IMR-90 (cell line): ENCODE measurements at regions not wholly inside any gene's neighbourhood (a gene's known extent, or its start where the extent isn't known, plus 50 kb on each side); places are given as distances from the start of the nearest gene placed in this dataset.
A peak's percentile ranks its signal among the peaks of the same experiment; 100 is the strongest.

ENCODE experiments used
- ATAC-seq: fragments of 200-7000 bp; cut with Tn5 transposase; 2 replicates; pipeline ENCODE4 v1.9.1; 2020; ENCODE audit warnings: low read depth, mild to moderate bottlenecking, moderate library complexity
- BruUV-seq: library from RNA; stranded (reverse); fragments of 400-500 nt; replicated peaks from 2 replicates; lab custom pipeline; 2021; lab: Mats Ljungman, UMichigan
- CTCF ChIA-PET: fragments of 300-600 bp; formaldehyde crosslinking; extraction: SDS; loops from one replicate; lab custom pipeline; 2021; ENCODE audit warnings: antibody characterized with exemption; lab: Yijun Ruan, JAX
- POLR2A ChIA-PET: fragments of 300-600 bp; sonication (Branson Sonifier 250); formaldehyde crosslinking; loops from one replicate; lab custom pipeline; 2022; ENCODE audit warnings: antibody characterized with exemption; ENCODE audit not compliant: unreplicated experiment; lab: Charles Lee
- DNase-seq: peaks from one replicate; pipeline ENCODE4 v3.0.0; 2013
- H2AFZ ChIP-seq: replicated peaks from 2 replicates; pipeline ENCODE3; 2013; ENCODE audit warnings: low read length, mild to moderate bottlenecking; ENCODE audit not compliant: poor library complexity
- H2AK5ac ChIP-seq: 2 replicates; pipeline ENCODE4 v1.6.1; 2013; ENCODE audit warnings: low read depth, low read length, inconsistent platforms
- H2AK9ac ChIP-seq: replicated peaks from 2 replicates; pipeline ENCODE3; 2013; ENCODE audit warnings: mild to moderate bottlenecking, low read depth, low read length, moderate library complexity; ENCODE audit not compliant: poor library complexity
- H2BK120ac ChIP-seq: 2 replicates; pipeline ENCODE4 v1.6.1; 2013; ENCODE audit warnings: low read depth, low read length, inconsistent platforms
- H2BK15ac ChIP-seq: 3 replicates; pipeline ENCODE4 v1.6.1; 2013; ENCODE audit warnings: low read depth, low read length, inconsistent platforms
- H2BK20ac ChIP-seq: 2 replicates; pipeline ENCODE4 v1.6.1; 2013; ENCODE audit warnings: low read depth, mild to moderate bottlenecking, inconsistent platforms, low read length, moderate library complexity
- H2BK5ac ChIP-seq: 2 replicates; pipeline ENCODE4 v1.6.1; 2013; ENCODE audit warnings: mild to moderate bottlenecking, low read depth, low read length, inconsistent platforms; ENCODE audit not compliant: poor library complexity, severe bottlenecking
- H3K14ac ChIP-seq: replicated peaks from 2 replicates; pipeline ENCODE4 v1.6.1; 2013; ENCODE audit warnings: low read depth, low read length, inconsistent platforms
- H3K18ac ChIP-seq: 2 replicates; pipeline ENCODE4 v1.6.1; 2013; ENCODE audit warnings: low read depth, low read length, control low read depth
- H3K23ac ChIP-seq: 2 replicates; pipeline ENCODE4 v1.6.1; 2013; ENCODE audit warnings: low read depth, low read length, inconsistent platforms
- H3K27ac ChIP-seq: 2 replicates; pipeline ENCODE4 v1.5.1; 2013; ENCODE audit warnings: mild to moderate bottlenecking, control low read depth, low read length; ENCODE audit not compliant: insufficient read depth
- H3K27me3 ChIP-seq: 2 replicates; pipeline ENCODE4 v1.6.1; 2013; ENCODE audit warnings: low read length; ENCODE audit not compliant: control insufficient read depth, insufficient read depth
- H3K36me3 ChIP-seq: 2 replicates; pipeline ENCODE4 v1.6.1; 2013; ENCODE audit warnings: low read length, mixed read lengths; ENCODE audit not compliant: control insufficient read depth, insufficient read depth
- H3K4ac ChIP-seq: 2 replicates; pipeline ENCODE4 v1.6.1; 2013; ENCODE audit warnings: low read depth, low read length, inconsistent platforms
- H3K4me1 ChIP-seq: 2 replicates; pipeline ENCODE4 v1.6.1; 2013; ENCODE audit warnings: low read length, mixed read lengths; ENCODE audit not compliant: control insufficient read depth, insufficient read depth
- H3K4me2 ChIP-seq: 2 replicates; pipeline ENCODE4 v1.6.1; 2013; ENCODE audit warnings: low read depth, mild to moderate bottlenecking, control low read depth, low read length, moderate library complexity
- H3K4me3 ChIP-seq: 2 replicates; pipeline ENCODE4 v1.5.1; 2013; ENCODE audit warnings: low read depth, mild to moderate bottlenecking, control low read depth, low read length, moderate library complexity; ENCODE audit not compliant: insufficient read depth
- H3K56ac ChIP-seq: 2 replicates; pipeline ENCODE4 v1.6.1; 2013; ENCODE audit warnings: low read length, inconsistent platforms; ENCODE audit not compliant: insufficient read depth; ENCODE audit errors: extremely low read depth
- H3K79me1 ChIP-seq, 2 experiments: 2 replicates each; pipeline ENCODE4 v1.6.1; 2013; ENCODE audit warnings: low read length in 2 of 2, inconsistent platforms in 1 of 2, low read depth in 1 of 2
- H3K9ac ChIP-seq: 2 replicates; pipeline ENCODE4 v1.6.1; 2013; ENCODE audit warnings: low read depth, low read length, control low read depth
- H3K9me1 ChIP-seq: 2 replicates; pipeline ENCODE4 v1.6.1; 2013; ENCODE audit warnings: low read length, inconsistent platforms; ENCODE audit not compliant: insufficient read depth
- H3K9me3 ChIP-seq: 2 replicates; pipeline ENCODE4 v1.6.1; 2013; ENCODE audit warnings: low read length; ENCODE audit not compliant: control insufficient read depth, insufficient read depth
- H4K20me1 ChIP-seq: 2 replicates; pipeline ENCODE4 v1.6.1; 2013; ENCODE audit warnings: low read length, inconsistent platforms; ENCODE audit not compliant: insufficient read depth
- H4K5ac ChIP-seq: 2 replicates; pipeline ENCODE4 v1.6.1; 2013; ENCODE audit warnings: mild to moderate bottlenecking, low read depth, low read length, control low read depth
- H4K8ac ChIP-seq, 2 experiments: 2 replicates each; pipeline ENCODE4 v1.6.1; 2013; ENCODE audit warnings: low read depth in 2 of 2, low read length in 2 of 2, control low read depth in 1 of 2, inconsistent platforms in 1 of 2
- H4K91ac ChIP-seq: 2 replicates; pipeline ENCODE4 v1.6.1; 2013; ENCODE audit warnings: low read depth, low read length, inconsistent platforms; ENCODE audit not compliant: insufficient read depth
- CEBPB ChIP-seq: IDR thresholded peaks from 2 replicates; pipeline ENCODE4 v1.6.1; 2012; ENCODE audit warnings: low read depth, low read length, improper control_type of control experiment
- CHD1 ChIP-seq: IDR thresholded peaks from 2 replicates; pipeline ENCODE4 v1.6.1; 2012; ENCODE audit warnings: low read depth, low read length, improper control_type of control experiment
- CTCF ChIP-seq: conservative IDR thresholded peaks from 2 replicates; pipeline ENCODE4 v1.5.1; 2012; ENCODE audit warnings: mild to moderate bottlenecking, low read depth, low read length, improper control_type of control experiment
- ELK1 ChIP-seq: fragments of 150-350 bp; IDR thresholded peaks from 2 replicates; pipeline ENCODE4 v1.6.1; 2016; ENCODE audit warnings: low read depth, mild to moderate bottlenecking, low read length, moderate library complexity, borderline replicate concordance
- FOS ChIP-seq: fragments of 150-350 bp; IDR thresholded peaks from 2 replicates; pipeline ENCODE4 v1.6.1; 2016; ENCODE audit warnings: low read depth, low read length
- MAFK ChIP-seq: IDR thresholded peaks from 2 replicates; pipeline ENCODE4 v1.6.1; 2012; ENCODE audit warnings: low read depth, low read length, improper control_type of control experiment
- MAZ ChIP-seq: IDR thresholded peaks from 2 replicates; pipeline ENCODE4 v1.6.1; 2012; ENCODE audit warnings: low read depth, mild to moderate bottlenecking, low read length, improper control_type of control experiment, moderate library complexity, borderline replicate concordance
- MXI1 ChIP-seq: IDR thresholded peaks from 2 replicates; pipeline ENCODE4 v1.6.1; 2012; ENCODE audit warnings: low read depth, mild to moderate bottlenecking, low read length, moderate library complexity, borderline replicate concordance
- NFE2L2 ChIP-seq: fragments of 150-350 bp; IDR thresholded peaks from 2 replicates; pipeline ENCODE4 v1.6.1; 2016; ENCODE audit warnings: low read depth, mild to moderate bottlenecking, low read length
- POLR2A ChIP-seq: IDR thresholded peaks from 2 replicates; pipeline ENCODE4 v1.6.1; 2012; ENCODE audit warnings: mild to moderate bottlenecking, low read depth, low read length
- RAD21 ChIP-seq: IDR thresholded peaks from 2 replicates; pipeline ENCODE4 v1.6.1; 2012; ENCODE audit warnings: low read length, improper control_type of control experiment
- RCOR1 ChIP-seq: IDR thresholded peaks from 2 replicates; pipeline ENCODE4 v1.6.1; 2012; ENCODE audit warnings: mild to moderate bottlenecking, low read length, improper control_type of control experiment; ENCODE audit not compliant: insufficient replicate concordance
- SMC3 ChIP-seq: fragments of 150-350 bp; IDR thresholded peaks from 2 replicates; pipeline ENCODE4 v1.6.1; 2016; ENCODE audit warnings: low read depth, mild to moderate bottlenecking, antibody characterized with exemption, low read length, moderate library complexity
- USF2 ChIP-seq: fragments of 150-350 bp; IDR thresholded peaks from 2 replicates; pipeline ENCODE4 v1.6.1; 2017; ENCODE audit warnings: mild to moderate bottlenecking, antibody characterized with exemption, low read length, low read depth
- WGBS, 2 experiments: methylation state at CpG; one replicate each; pipeline versions ENCODE4 v1.1.5 to v1.1.7; 2013; ENCODE audit warnings: missing lambda C conversion rate in 2 of 2; ENCODE audit not compliant: insufficient read length in 1 of 2; ENCODE audit errors: extremely low coverage in 2 of 2; 5-methylcytosine and 5-hydroxymethylcytosine counted together
- dilution Hi-C: fragments of 300-500 bp; cut with HindIII; formaldehyde crosslinking; loops from one replicate; pipeline ENCODE4 v1.14.3; 2018; ENCODE audit warnings: low sequenced_read_pairs; ENCODE audit not compliant: unreplicated experiment
- in situ Hi-C: fragments of 300-500 bp; cut with MboI; formaldehyde crosslinking; loops from 3 replicates; pipeline ENCODE4 v1.14.3; 2019; ENCODE audit warnings: low sequenced_read_pairs, inconsistent platforms, mixed read lengths
- intact Hi-C: fragments of 100-400 bp; cut with micrococcal nuclease; formaldehyde crosslinking; loops from 2 replicates; pipeline ENCODE4 v1.10.0; 2022

- H3K9me1 ChIP-seq, result no peaks in the 10 kb centered on the region; the same call in 1 of the 2 replicates
- dilution Hi-C loops (no loop called here), in situ Hi-C loops (no loop called here), intact Hi-C loops (no loop called here)
- POLR2A ChIA-PET, result no interaction called here
- peaks cover 1% of the 10 kb centered on the region; the same call in 1 of the 2 replicates for H3K27me3 ChIP-seq
- CTCF ChIA-PET, result no interaction called here
- no peak overlapping the region for H4K8ac ChIP-seq
- no peak overlapping the region for H3K27ac ChIP-seq
- no peak overlapping the region for H3K4ac ChIP-seq
- WGBS, 2 experiments, result 21% methylated on average over 8 of the region's 18 CpGs; no CpG with 5 or more reads in 1 of the 2 experiments
- no peak overlapping the region for H3K9ac ChIP-seq
- H4K91ac ChIP-seq, result no peak overlapping the region
- ATAC-seq (peak; percentile 86), DNase-seq (peak; percentile 19)
- H2AFZ ChIP-seq, result peak overlapping the region; percentile 71
- peaks cover 5% of the 10 kb centered on the region; the same call in 1 of the 2 replicates for H3K4me1 ChIP-seq
- H2AK5ac ChIP-seq, result no peak overlapping the region
- H2BK20ac ChIP-seq, result no peak overlapping the region
- H3K4me2 ChIP-seq, result no peak overlapping the region
- no peaks in the 10 kb centered on the region for H3K36me3 ChIP-seq
- no peak overlapping the region for H3K18ac ChIP-seq
- H2BK5ac ChIP-seq, result no peak overlapping the region
- H3K9me3 ChIP-seq, result peaks cover 2% of the 10 kb centered on the region; the same call in 1 of the 2 replicates
- no peaks in the 10 kb centered on the region for H3K79me1 ChIP-seq
- H4K20me1 ChIP-seq, result no peaks in the 10 kb centered on the region
- H3K23ac ChIP-seq, result no peak overlapping the region
- no TSS peak for BruUV-seq
- no peak overlapping the region for H4K5ac ChIP-seq
- H2AK9ac ChIP-seq, result peak overlapping the region; percentile 39
- H2BK15ac ChIP-seq, result no peak overlapping the region
- H3K14ac ChIP-seq, result no peak overlapping the region; the same call in 1 of the 2 replicates
- H3K4me3 ChIP-seq, result no peak overlapping the region
- H3K56ac ChIP-seq, result no peak overlapping the region
- 0 out of 2 replicates have a peak overlapping the region, but pooled peaks have one; percentile 8 for H2BK120ac ChIP-seq
- TF ChIP-seq CEBPB (no peak), USF2 (no peak), NFE2L2 (no peak), RAD21 (no peak), MXI1 (no peak), SMC3 (no peak), RCOR1 (no peak), MAFK (no peak), CTCF (no peak), ELK1 (no peak), MAZ (no peak), CHD1 (no peak), POLR2A (no peak), FOS (no peak)
Observed at GRCh38 chr9:88236511-88237478, 98.5 kb upstream of the SPATA31C2 start.
